K562 (cell line): ENCODE measurements at regions not wholly inside any gene's neighbourhood (a gene's known extent, or its start where the extent isn't known, plus 50 kb on each side); places are given as distances from the start of the nearest gene placed in this dataset.

Experiments
- ATAC-seq: fragments of 200-7000 bp; cut with Tn5 transposase; 3 replicates; pipeline ENCODE4 v1.9.1; 2020; ENCODE audit warnings: moderate library complexity
- BruUV-seq: library from RNA; stranded (reverse); fragments of 400-500 nt; replicated peaks from 2 replicates; lab custom pipeline; 2021; lab: Mats Ljungman, UMichigan
- CTCF ChIA-PET: fragments of 300-600 bp; formaldehyde crosslinking; extraction: SDS; loops from one replicate; lab custom pipeline; 2021; ENCODE audit warnings: low intra/inter-chr PET ratio; lab: Yijun Ruan, JAX
- POLR2A ChIA-PET: fragments of 300-600, 350-650 bp; sonication (Branson Sonifier 250); formaldehyde crosslinking; extraction: SDS; loops from one replicate; lab custom pipeline; 2021; ENCODE audit warnings: antibody characterized with exemption, inconsistent platforms; lab: Yijun Ruan, JAX
- DNase-seq, 4 experiments: peaks; one replicate each; pipeline versions ENCODE4 v3.0.0 to v3.0.0-alpha.2; 2011 to 2018; ENCODE audit warnings: low spot score in 3 of 4, mixed read lengths in 3 of 4; ENCODE audit errors: extremely low read depth in 1 of 4
- FAIRE-seq: peaks from 2 replicates; lab custom pipeline; 2011; peaks lifted over from hg19 to GRCh38; lab: Jason Lieb, UNC
- H2AFZ ChIP-seq: 2 replicates; pipeline ENCODE4 v1.6.0; 2011; ENCODE audit warnings: low read depth, low read length, control low read depth, inconsistent platforms
- H3K27ac ChIP-seq: fragments of 200-600 bp; 3 replicates; pipeline ENCODE4 v1.8.0; 2011; ENCODE audit warnings: low read depth, mild to moderate bottlenecking, control low read depth, inconsistent platforms, low read length, moderate library complexity, mixed read lengths; ENCODE audit errors: extremely low read depth
- H3K27me3 ChIP-seq, 2 experiments: fragments of 300-600 bp in 1 of 2; 2 replicates in 1 of 2; 3 replicates in 1 of 2; pipeline versions ENCODE4 v1.6.0 to v1.8.0; 2011; ENCODE audit warnings: inconsistent platforms in 2 of 2, low read length in 2 of 2, mild to moderate bottlenecking in 1 of 2, mixed read lengths in 1 of 2, moderate library complexity in 1 of 2; ENCODE audit not compliant: control insufficient read depth in 2 of 2, insufficient read depth in 2 of 2
- H3K36me3 ChIP-seq: fragments of 300-600 bp; 3 replicates; pipeline ENCODE4 v1.8.0; 2011; ENCODE audit warnings: mild to moderate bottlenecking, low read length, inconsistent platforms; ENCODE audit not compliant: control insufficient read depth, insufficient read depth
- H3K4me1 ChIP-seq, 2 experiments: fragments of 200-600 bp in 1 of 2; replicated peaks in 1 of 2; 2 replicates in 1 of 2; 3 replicates in 1 of 2; pipeline versions ENCODE4 v1.5.1 to v1.8.0; 2011; ENCODE audit warnings: inconsistent platforms in 2 of 2, low read length in 2 of 2, mild to moderate bottlenecking in 1 of 2, mixed read lengths in 1 of 2, moderate library complexity in 1 of 2; ENCODE audit not compliant: control insufficient read depth in 2 of 2, insufficient read depth in 2 of 2
- H3K4me2 ChIP-seq: 2 replicates; pipeline ENCODE4 v1.6.1; 2011; ENCODE audit warnings: low read length, control low read depth, inconsistent platforms, mixed read lengths; ENCODE audit not compliant: insufficient read depth
- H3K4me3 ChIP-seq: fragments of 200-600 bp; sonication (generic), shearing (Covaris generic); 2 replicates; pipeline ENCODE4 v1.5.1; 2016; ENCODE audit warnings: control low read depth, inconsistent platforms
- H3K79me2 ChIP-seq: fragments of 200-600 bp; 3 replicates; pipeline ENCODE4 v1.8.0; 2011; ENCODE audit warnings: low read length, inconsistent platforms; ENCODE audit not compliant: control insufficient read depth, insufficient read depth
- H3K9ac ChIP-seq, 2 experiments: 2 replicates each; pipeline versions ENCODE4 v1.6.0 to v1.6.1; 2011; ENCODE audit warnings: low read depth in 2 of 2, low read length in 2 of 2, control low read depth in 1 of 2, inconsistent platforms in 1 of 2, mild to moderate bottlenecking in 1 of 2, mixed read lengths in 1 of 2; ENCODE audit not compliant: insufficient read depth in 1 of 2
- H3K9me1 ChIP-seq: one replicate; pipeline ENCODE4 v1.6.0; 2011; ENCODE audit warnings: inconsistent platforms, mild to moderate bottlenecking, low read length, moderate library complexity; ENCODE audit not compliant: control insufficient read depth, insufficient read depth
- H3K9me3 ChIP-seq: replicated peaks from 2 replicates; pipeline ENCODE4 v1.5.1; 2011; ENCODE audit warnings: low read depth, low read length, inconsistent platforms; ENCODE audit not compliant: control insufficient read depth, insufficient read depth
- H4K20me1 ChIP-seq: replicated peaks from 2 replicates; pipeline ENCODE4 v1.6.1; 2011; ENCODE audit warnings: low read length, inconsistent platforms, mixed read lengths; ENCODE audit not compliant: control insufficient read depth, insufficient read depth
- EP400 ChIP-seq: fragments of 450-650 bp; IDR thresholded peaks from 2 replicates; pipeline ENCODE4 v1.6.1; 2017; ENCODE audit warnings: antibody characterized with exemption, mild to moderate bottlenecking, moderate library complexity
- HDAC6 ChIP-seq: IDR thresholded peaks from 2 replicates; pipeline ENCODE4 v1.6.1; 2012; ENCODE audit warnings: low read depth, mild to moderate bottlenecking, control low read depth, inconsistent platforms, low read length, moderate library complexity
- ID3 ChIP-seq, 2 experiments: fragments of 250-450 bp in 1 of 2; fragments of 450-650 bp in 1 of 2; sonication (Bioruptor Pico) in 1 of 2; IDR thresholded peaks; 2 replicates each; pipeline versions ENCODE4 v1.6.1 to v1.8.0; 2016 to 2021; ENCODE audit warnings: mild to moderate bottlenecking in 2 of 2, moderate library complexity in 2 of 2, missing compliant biosample characterization in 1 of 2, missing genetic modification characterization in 1 of 2
- IRF9 ChIP-seq: fragments of 450-650 bp; IDR thresholded peaks from 2 replicates; pipeline ENCODE4 v1.6.1; 2016; ENCODE audit warnings: missing biosample characterization, missing genetic modification characterization
- KAT2B ChIP-seq: IDR thresholded peaks from one replicate; pipeline ENCODE4 v1.6.1; 2012; ENCODE audit warnings: low read depth, mild to moderate bottlenecking, control low read depth, inconsistent platforms, low read length, moderate library complexity
- NCOA6 ChIP-seq: fragments of 450-650 bp; IDR thresholded peaks from 2 replicates; pipeline ENCODE4 v1.6.1; 2017; ENCODE audit warnings: mild to moderate bottlenecking
- PHF8 ChIP-seq: fragments of 200-600 bp; sonication (generic); IDR thresholded peaks from 2 replicates; pipeline ENCODE4 v1.6.1; 2012; ENCODE audit warnings: mixed run types, mild to moderate bottlenecking, inconsistent platforms, low read length, moderate library complexity, borderline replicate concordance
- RAD51 ChIP-seq: fragments of 450-650 bp; IDR thresholded peaks from 2 replicates; pipeline ENCODE4 v1.7.1; 2016; ENCODE audit warnings: low read depth, mild to moderate bottlenecking, borderline replicate concordance
- ZSCAN29 ChIP-seq: fragments of 450-650 bp; IDR thresholded peaks from 2 replicates; pipeline ENCODE4 v1.6.1; 2017
- WGBS: fragments of 100-300 bp; shearing (Covaris generic); methylation state at CpG from one replicate; pipeline ENCODE4 v1.1.6; 2016; ENCODE audit warnings: low coverage, mixed read lengths; ENCODE audit not compliant: insufficient coverage; ENCODE audit errors: missing lambda C conversion rate; 5-methylcytosine and 5-hydroxymethylcytosine counted together
- in situ Hi-C: fragments of 300-500 bp; cut with MboI; formaldehyde crosslinking; loops from 4 replicates; pipeline ENCODE4 v1.15.0; 2018; ENCODE audit warnings: inconsistent platforms, mixed read lengths
- intact Hi-C: fragments of 100-400 bp; cut with micrococcal nuclease; formaldehyde crosslinking; loops from 2 replicates; pipeline ENCODE4 v1.14.2; 2022

GRCh38 chr14:42510071-42510470 is 903.4 kb downstream of the LRFN5 start:
- Histone ChIP-seq H3K4me1 (no peaks in the 10 kb centered on the region), H3K9ac (no peak overlapping the region), H3K79me2 (no peaks in the 10 kb centered on the region), H3K9me3 (no peaks in the 10 kb centered on the region), H3K9me1 (no peaks in the 10 kb centered on the region), H3K36me3 (no peaks in the 10 kb centered on the region), H3K4me3 (no peak overlapping the region), H3K27me3 (no peaks in the 10 kb centered on the region), H3K4me2 (no peak overlapping the region), H3K27ac (no peak overlapping the region), H2AFZ (no peak overlapping the region), H4K20me1 (no peaks in the 10 kb centered on the region)
- DNase-seq (no peak), ATAC-seq (no peak), FAIRE-seq (no peak)
- ChIA-PET POLR2A (no interaction called here), CTCF (no interaction called here)
- TF ChIP-seq IRF9 (tag) (no peak), HDAC6 (no peak), ZSCAN29 (no peak), PHF8 (no peak), ID3 (CRISPR knock-in tag; IDR thresholded peaks at IDR 0.05) (no peak), ID3 (tag; IDR thresholded peaks at IDR 0.05) (no peak), NCOA6 (no peak), RAD51 (no peak), KAT2B (no peak), EP400 (no peak)
- no TSS peak for BruUV-seq
- in situ Hi-C loops (no loop called here), intact Hi-C loops (no loop called here)
- WGBS = 0% methylated on average over 1 of the region's 1 CpG
